Lower lobe of right lung (tissue), 2 donors: ENCODE measurements at regions not wholly inside any gene's neighbourhood (a gene's known extent, or its start where the extent isn't known, plus 50 kb on each side); places are given as distances from the start of the nearest gene placed in this dataset.
"Not testable (repeated sequence)": the region's sequence is repeated elsewhere in the genome, so short reads cannot be mapped to it uniquely, and the experiment has no call there.

Experiments used
- ATAC-seq, 2 donors: fragments of 200-7000 bp; cut with Tn5 transposase; one replicate each; pipeline ENCODE4 v1.9.1; 2020 to 2022; ENCODE audit warnings: mild to moderate bottlenecking in 2 of 2, moderate library complexity in 2 of 2
- DNase-seq: peaks from one replicate; pipeline ENCODE4 v3.0.0-alpha.2; 2020
- H3K27ac ChIP-seq: fragments of 200-600 bp; one replicate; pipeline ENCODE4 v1.8.0; 2022
- H3K27me3 ChIP-seq: fragments of 200-600 bp; one replicate; pipeline ENCODE4 v1.8.0; 2022; ENCODE audit warnings: low read depth
- H3K36me3 ChIP-seq: fragments of 200-600 bp; one replicate; pipeline ENCODE4 v1.8.0; 2022; ENCODE audit warnings: mild to moderate bottlenecking
- H3K4me1 ChIP-seq: fragments of 200-600 bp; one replicate; pipeline ENCODE4 v1.8.0; 2022
- H3K4me3 ChIP-seq: fragments of 200-600 bp; one replicate; pipeline ENCODE4 v1.8.0; 2022; ENCODE audit warnings: mild to moderate bottlenecking
- H3K9me3 ChIP-seq: fragments of 200-600 bp; one replicate; pipeline ENCODE4 v1.8.0; 2022
- CTCF ChIP-seq: fragments of 200-600 bp; IDR thresholded peaks from one replicate; pipeline ENCODE4 v1.8.0; 2022; ENCODE audit warnings: antibody characterized with exemption, mild to moderate bottlenecking
- intact Hi-C: fragments of 100-400 bp; cut with DNase I; formaldehyde crosslinking; loops from one replicate; pipeline ENCODE4 v1.11.0; 2022
- donor health status: DM: no; HTN: yes; CAD: no; lungs with severe emphysema.

- Histone ChIP-seq H3K4me3 (no peak overlapping the region), H3K4me1 (no peaks in the 10 kb centered on the region), H3K27me3 (no peaks in the 10 kb centered on the region), H3K27ac (no peak overlapping the region), H3K36me3 (no peaks in the 10 kb centered on the region), H3K9me3 (no peaks in the 10 kb centered on the region)
- TF ChIP-seq CTCF: no peak
- DNase-seq: no peak
- ATAC-seq: no peak
- intact Hi-C loops: no loop called here
These were observed 324.9 kb downstream of the TSN start for GRCh38 chr2:122080316-122080715.

GRCh38 chr2:122080871-122081270 is 325.4 kb downstream of the TSN start:
- Histone ChIP-seq H3K9me3 (no peaks in the 10 kb centered on the region), H3K27ac (no peak overlapping the region), H3K4me1 (no peaks in the 10 kb centered on the region), H3K4me3 (no peak overlapping the region), H3K27me3 (no peaks in the 10 kb centered on the region), H3K36me3 (no peaks in the 10 kb centered on the region)
- no peak for DNase-seq
- TF ChIP-seq CTCF: no peak
- no peak for ATAC-seq
- intact Hi-C loops: no loop called here

- no peaks in the 10 kb centered on the region for H3K9me3 ChIP-seq
- H3K36me3 ChIP-seq: no peaks in the 10 kb centered on the region
- no peak for TF ChIP-seq CTCF
- ATAC-seq (peak; percentile 83 to 87), DNase-seq (no peak)
- H3K4me1 ChIP-seq: no peaks in the 10 kb centered on the region
- H3K4me3 ChIP-seq: no peak overlapping the region
- intact Hi-C loops: no loop called here
- H3K27ac ChIP-seq: no peak overlapping the region
- H3K27me3 ChIP-seq: no peaks in the 10 kb centered on the region
These were observed 326.3 kb downstream of the TSN start for GRCh38 chr2:122081751-122082150.

GRCh38 chr2:122083256-122084048 is 328.0 kb downstream of the TSN start:
- Histone ChIP-seq H3K27me3 (no peaks in the 10 kb centered on the region), H3K9me3 (no peaks in the 10 kb centered on the region), H3K4me1 (no peaks in the 10 kb centered on the region), H3K4me3 (no peak overlapping the region), H3K36me3 (no peaks in the 10 kb centered on the region), H3K27ac (no peak overlapping the region)
- intact Hi-C loops: no loop called here
- DNase-seq: no peak
- no peak for ATAC-seq
- no peak for TF ChIP-seq CTCF

GRCh38 chr2:122085672-122086071 is 330.2 kb downstream of the TSN start:
- H3K4me1 ChIP-seq, H3K36me3 ChIP-seq, H3K4me3 ChIP-seq, H3K27me3 ChIP-seq, H3K9me3 ChIP-seq, DNase-seq, ATAC-seq, intact Hi-C loops, H3K27ac ChIP-seq: not testable (repeated sequence)

- DNase-seq (no peak), ATAC-seq (no peak)
- Histone ChIP-seq H3K4me1 (no peaks in the 10 kb centered on the region), H3K4me3 (no peak overlapping the region), H3K27me3 (no peaks in the 10 kb centered on the region), H3K36me3 (no peaks in the 10 kb centered on the region), H3K9me3 (no peaks in the 10 kb centered on the region), H3K27ac (no peak overlapping the region)
- intact Hi-C loops: no loop called here
- TF ChIP-seq CTCF: no peak
These were observed 339.1 kb downstream of the TSN start for GRCh38 chr2:122094557-122094956.
